NT2/D1 (cell line): ENCODE measurements at regions not wholly inside any gene's neighbourhood (a gene's known extent, or its start where the extent isn't known, plus 50 kb on each side); places are given as distances from the start of the nearest gene placed in this dataset.

Experiments
- SUZ12 ChIP-seq: IDR thresholded peaks from 2 replicates; pipeline ENCODE4 v1.6.1; 2011; ENCODE audit not compliant: insufficient read length, insufficient read depth; ENCODE audit errors: extremely low read depth
- YY1 ChIP-seq: IDR thresholded peaks from 2 replicates; pipeline ENCODE4 v1.6.1; 2011; ENCODE audit not compliant: insufficient read length, insufficient read depth
- ZNF274 ChIP-seq: IDR thresholded peaks from 2 replicates; pipeline ENCODE4 v1.6.1; 2011; ENCODE audit warnings: mild to moderate bottlenecking, low read depth, low read length

GRCh38 chr18:22601481-22601880 is 183.8 kb upstream of the CTAGE1 start:
- TF ChIP-seq SUZ12 = no peak
- TF ChIP-seq ZNF274 = no peak
- no peak for TF ChIP-seq YY1
